ENCODE measurements at regions not wholly inside any gene's neighbourhood (a gene's known extent, or its start where the extent isn't known, plus 50 kb on each side); places are given as distances from the start of the nearest gene placed in this dataset.

DNA sequence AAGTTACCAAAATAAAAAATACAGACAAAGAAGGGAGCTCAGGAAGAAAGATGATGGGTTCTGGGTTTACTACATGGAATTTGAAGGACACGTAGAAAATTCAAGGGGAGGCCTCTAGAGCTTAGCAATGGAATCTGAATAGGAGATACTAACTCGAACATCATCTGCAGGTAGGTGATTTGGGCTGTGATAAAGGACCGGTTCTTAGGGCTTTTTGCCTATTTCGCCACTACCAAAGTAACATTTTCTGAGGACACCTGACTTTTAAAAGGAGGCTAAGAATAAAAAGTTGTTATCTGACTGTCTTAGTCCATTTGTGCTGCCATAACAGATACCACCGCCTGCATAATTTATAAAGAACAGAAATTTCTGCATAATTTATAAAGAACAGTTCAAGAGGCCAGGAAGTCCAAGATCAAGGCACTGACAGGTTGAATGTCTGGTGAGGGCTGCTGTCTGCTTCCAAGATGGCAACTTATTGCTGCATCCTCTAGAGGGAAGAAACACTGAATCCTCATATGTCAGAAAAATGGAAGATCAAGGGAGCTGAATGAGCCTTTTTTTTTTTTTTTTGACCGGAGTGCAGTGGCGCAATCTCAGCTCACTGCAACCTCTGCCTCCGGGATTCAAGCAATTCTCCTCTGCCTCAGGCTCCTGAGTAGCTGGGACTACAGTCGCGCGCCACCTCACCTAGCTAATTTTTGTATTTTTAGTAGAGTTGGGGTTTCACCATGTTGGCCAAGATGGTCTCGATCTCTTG lies 67.9 kb upstream of the UBE2E2 start:
- TF ChIP-seq, protein P1, sequence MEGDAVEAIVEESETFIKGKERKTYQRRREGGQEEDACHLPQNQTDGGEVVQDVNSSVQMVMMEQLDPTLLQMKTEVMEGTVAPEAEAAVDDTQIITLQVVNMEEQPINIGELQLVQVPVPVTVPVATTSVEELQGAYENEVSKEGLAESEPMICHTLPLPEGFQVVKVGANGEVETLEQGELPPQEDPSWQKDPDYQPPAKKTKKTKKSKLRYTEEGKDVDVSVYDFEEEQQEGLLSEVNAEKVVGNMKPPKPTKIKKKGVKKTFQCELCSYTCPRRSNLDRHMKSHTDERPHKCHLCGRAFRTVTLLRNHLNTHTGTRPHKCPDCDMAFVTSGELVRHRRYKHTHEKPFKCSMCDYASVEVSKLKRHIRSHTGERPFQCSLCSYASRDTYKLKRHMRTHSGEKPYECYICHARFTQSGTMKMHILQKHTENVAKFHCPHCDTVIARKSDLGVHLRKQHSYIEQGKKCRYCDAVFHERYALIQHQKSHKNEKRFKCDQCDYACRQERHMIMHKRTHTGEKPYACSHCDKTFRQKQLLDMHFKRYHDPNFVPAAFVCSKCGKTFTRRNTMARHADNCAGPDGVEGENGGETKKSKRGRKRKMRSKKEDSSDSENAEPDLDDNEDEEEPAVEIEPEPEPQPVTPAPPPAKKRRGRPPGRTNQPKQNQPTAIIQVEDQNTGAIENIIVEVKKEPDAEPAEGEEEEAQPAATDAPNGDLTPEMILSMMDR (IDR thresholded peaks at IDR 0.05): no peak
- TF ChIP-seq ZFX (IDR thresholded peaks at IDR 0.05; ENCODE audit: borderline replicate concordance): no peak

All from 22Rv1 (cell line).